Neural cell (in vitro differentiated cells): ENCODE measurements at regions not wholly inside any gene's neighbourhood (a gene's known extent, or its start where the extent isn't known, plus 50 kb on each side); places are given as distances from the start of the nearest gene placed in this dataset.

Source experiments
- H2AFZ ChIP-seq: fragments of 200-600, 300-800 bp; sonication (generic), shearing (Covaris generic); 2 replicates; pipeline ENCODE4 v1.6.0; 2014; ENCODE audit warnings: low read depth, mild to moderate bottlenecking, antibody characterized with exemption, low read length, moderate library complexity
- H3F3A ChIP-seq: fragments of 200-600 bp; shearing (Covaris generic); 2 replicates; pipeline ENCODE4 v1.6.1; 2016; ENCODE audit warnings: mild to moderate bottlenecking, moderate library complexity, mixed read lengths, antibody characterized with exemption, low read length; ENCODE audit not compliant: insufficient read depth, poor library complexity, severe bottlenecking
- H3K27ac ChIP-seq: fragments of 200-600, 300-800 bp; sonication (generic), shearing (Covaris generic); 2 replicates; pipeline ENCODE4 v1.5.1; 2014; ENCODE audit warnings: mild to moderate bottlenecking, low read length, moderate library complexity
- H3K27me3 ChIP-seq: fragments of 300-800, 200-600 bp; sonication (generic), shearing (Covaris generic); 2 replicates; pipeline ENCODE4 v1.6.0; 2014; ENCODE audit warnings: mild to moderate bottlenecking, low read depth, low read length, moderate library complexity; ENCODE audit not compliant: insufficient read depth
- H3K36me3 ChIP-seq: fragments of 300-800, 200-600 bp; sonication (generic), shearing (Covaris generic); 2 replicates; pipeline ENCODE4 v1.5.1; 2014; ENCODE audit warnings: mild to moderate bottlenecking, antibody characterized with exemption, low read length, moderate library complexity; ENCODE audit not compliant: insufficient read depth
- H3K4me2 ChIP-seq: fragments of 300-800, 200-600 bp; sonication (generic), shearing (Covaris generic); 2 replicates; pipeline ENCODE4 v1.6.0; 2014; ENCODE audit warnings: mild to moderate bottlenecking, low read length
- H3K4me3 ChIP-seq: fragments of 300-800, 200-600 bp; sonication (generic), shearing (Covaris generic); 2 replicates; pipeline ENCODE4 v1.5.1; 2014; ENCODE audit warnings: mild to moderate bottlenecking, low read length, moderate library complexity
- H3K79me2 ChIP-seq: fragments of 200-600 bp; shearing (Covaris generic); replicated peaks from 2 replicates; pipeline ENCODE4 v1.6.0; 2014; ENCODE audit warnings: mild to moderate bottlenecking, low read length, moderate library complexity; ENCODE audit not compliant: insufficient read depth
- H3K9ac ChIP-seq: fragments of 300-800, 200-600 bp; sonication (generic), shearing (Covaris generic); 2 replicates; pipeline ENCODE4 v1.6.1; 2016; ENCODE audit warnings: mild to moderate bottlenecking, low read length, mixed read lengths
- H3K9me2 ChIP-seq: fragments of 200-600 bp; shearing (Covaris generic); 2 replicates; pipeline ENCODE4 v1.6.1; 2016; ENCODE audit warnings: mild to moderate bottlenecking, low read length, mixed read lengths; ENCODE audit not compliant: insufficient read depth
- H3K9me3 ChIP-seq: fragments of 200-600, 300-800 bp; sonication (generic), shearing (Covaris generic); 2 replicates; pipeline ENCODE4 v1.6.1; 2016; ENCODE audit warnings: mild to moderate bottlenecking, mixed run types, low read length, moderate library complexity, mixed read lengths
- H4K20me1 ChIP-seq: fragments of 200-600 bp; shearing (Covaris generic); 2 replicates; pipeline ENCODE4 v1.6.1; 2016; ENCODE audit warnings: mild to moderate bottlenecking, mixed run types; ENCODE audit not compliant: insufficient read depth
- EP300 ChIP-seq: fragments of 450-650 bp; conservative IDR thresholded peaks from 2 replicates; pipeline ENCODE4 v1.6.1; 2014; ENCODE audit warnings: antibody characterized with exemption, mild to moderate bottlenecking, moderate library complexity; ENCODE audit not compliant: poor library complexity, severe bottlenecking
- EZH2 ChIP-seq: fragments of 200-600, 300-800 bp; shearing (Covaris generic), sonication (generic); IDR thresholded peaks from 2 replicates; pipeline ENCODE4 v1.6.1; 2014; ENCODE audit warnings: antibody characterized with exemption, low read length, borderline replicate concordance, mild to moderate bottlenecking; ENCODE audit not compliant: insufficient read depth, poor library complexity, severe bottlenecking
- MXI1 ChIP-seq: fragments of 450-650 bp; conservative IDR thresholded peaks from 2 replicates; pipeline ENCODE4 v1.6.1; 2014; ENCODE audit warnings: antibody characterized with exemption, mild to moderate bottlenecking; ENCODE audit not compliant: poor library complexity, severe bottlenecking
- POLR2AphosphoS5 ChIP-seq: IDR thresholded peaks from 2 replicates; pipeline ENCODE4 v1.6.1; 2012
- RAD21 ChIP-seq: fragments of 450-650 bp; conservative IDR thresholded peaks from 2 replicates; pipeline ENCODE4 v1.6.1; 2014; ENCODE audit warnings: antibody characterized with exemption, mild to moderate bottlenecking, moderate library complexity
- SMC3 ChIP-seq: fragments of 450-650 bp; conservative IDR thresholded peaks from 2 replicates; pipeline ENCODE4 v1.6.1; 2014; ENCODE audit warnings: antibody characterized with exemption, mild to moderate bottlenecking, moderate library complexity; ENCODE audit not compliant: poor library complexity
- TAF1 ChIP-seq: IDR thresholded peaks from 2 replicates; pipeline ENCODE4 v1.6.1; 2012; ENCODE audit warnings: low read depth
- TF ChIP-seq, protein P1 (sequence below): fragments of 450-650 bp; IDR thresholded peaks from 2 replicates; pipeline ENCODE4 v1.5.1; 2014; ENCODE audit warnings: antibody characterized with exemption, mild to moderate bottlenecking, moderate library complexity; ENCODE audit not compliant: poor library complexity, severe bottlenecking
- TF ChIP-seq, protein P2 (sequence below): IDR thresholded peaks from 2 replicates; pipeline ENCODE4 v1.6.1; 2012; ENCODE audit warnings: borderline replicate concordance

DNA sequence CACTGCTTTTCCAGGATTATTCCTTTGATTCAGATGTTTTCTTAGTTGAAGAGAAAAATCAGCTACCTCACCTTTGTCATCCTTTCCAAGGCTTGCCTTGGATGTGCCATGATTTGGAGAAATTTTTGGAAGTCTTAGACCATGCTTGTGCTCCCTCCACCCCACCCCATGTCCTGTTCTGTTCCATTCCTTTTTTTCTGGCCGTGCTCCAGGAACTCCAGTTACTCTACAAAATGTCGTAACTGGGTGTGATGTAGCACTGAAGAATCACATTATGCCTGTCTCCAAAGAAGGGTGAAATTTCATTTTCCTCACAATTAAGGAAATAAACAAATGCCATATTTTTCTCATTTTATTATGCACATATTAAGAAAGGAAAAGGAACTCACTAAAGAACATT is 217.8 kb upstream of the ZRANB2 start:
- no peaks in the 10 kb centered on the region for H4K20me1 ChIP-seq
- no peak overlapping the region for H3K4me3 ChIP-seq
- TF ChIP-seq SMC3, result no peak
- TF ChIP-seq MXI1, result no peak
- TF ChIP-seq, protein P1, sequence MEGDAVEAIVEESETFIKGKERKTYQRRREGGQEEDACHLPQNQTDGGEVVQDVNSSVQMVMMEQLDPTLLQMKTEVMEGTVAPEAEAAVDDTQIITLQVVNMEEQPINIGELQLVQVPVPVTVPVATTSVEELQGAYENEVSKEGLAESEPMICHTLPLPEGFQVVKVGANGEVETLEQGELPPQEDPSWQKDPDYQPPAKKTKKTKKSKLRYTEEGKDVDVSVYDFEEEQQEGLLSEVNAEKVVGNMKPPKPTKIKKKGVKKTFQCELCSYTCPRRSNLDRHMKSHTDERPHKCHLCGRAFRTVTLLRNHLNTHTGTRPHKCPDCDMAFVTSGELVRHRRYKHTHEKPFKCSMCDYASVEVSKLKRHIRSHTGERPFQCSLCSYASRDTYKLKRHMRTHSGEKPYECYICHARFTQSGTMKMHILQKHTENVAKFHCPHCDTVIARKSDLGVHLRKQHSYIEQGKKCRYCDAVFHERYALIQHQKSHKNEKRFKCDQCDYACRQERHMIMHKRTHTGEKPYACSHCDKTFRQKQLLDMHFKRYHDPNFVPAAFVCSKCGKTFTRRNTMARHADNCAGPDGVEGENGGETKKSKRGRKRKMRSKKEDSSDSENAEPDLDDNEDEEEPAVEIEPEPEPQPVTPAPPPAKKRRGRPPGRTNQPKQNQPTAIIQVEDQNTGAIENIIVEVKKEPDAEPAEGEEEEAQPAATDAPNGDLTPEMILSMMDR, result no peak
- TF ChIP-seq RAD21, result no peak
- TF ChIP-seq POLR2AphosphoS5, result no peak
- TF ChIP-seq EP300, result no peak

DNA sequence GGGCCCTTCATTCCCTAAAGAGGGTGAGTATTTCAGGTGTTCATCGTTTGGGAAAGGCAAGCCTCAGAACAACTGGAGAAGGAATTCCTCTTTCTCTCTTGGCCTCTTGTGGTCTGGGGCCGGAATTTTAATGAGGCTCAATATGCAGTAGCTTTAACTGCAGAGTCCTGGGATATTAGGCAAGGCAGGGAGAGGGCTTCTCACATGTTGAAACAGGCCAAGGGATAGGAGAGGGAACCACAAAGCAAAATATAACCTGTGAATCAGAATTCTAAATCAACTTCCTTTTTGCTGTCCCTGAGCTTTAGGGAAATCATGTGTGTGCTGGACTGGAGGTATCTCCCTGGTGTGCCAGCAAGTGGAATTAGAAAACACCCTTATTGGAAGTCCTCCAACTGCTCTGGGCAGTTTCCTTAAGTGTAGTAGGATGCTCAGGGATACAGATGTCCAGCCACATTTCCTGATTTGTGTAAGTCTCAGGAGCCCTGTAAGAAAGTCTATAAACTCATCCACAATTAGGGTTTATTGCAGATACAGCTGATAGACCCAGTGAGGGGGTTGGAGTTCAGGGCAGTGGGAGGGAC is 215.8 kb upstream of the ZRANB2 start:
- Histone ChIP-seq H3K36me3 (no peaks in the 10 kb centered on the region), H3K9ac (no peak overlapping the region), H3K79me2 (no peaks in the 10 kb centered on the region), H2AFZ (no peak overlapping the region), H3K27ac (no peak overlapping the region), H3F3A (no peaks in the 10 kb centered on the region), H3K9me2 (no peaks in the 10 kb centered on the region), H3K9me3 (no peaks in the 10 kb centered on the region), H3K27me3 (no peaks in the 10 kb centered on the region), H3K4me2 (no peak overlapping the region), H4K20me1 (no peaks in the 10 kb centered on the region), H3K4me3 (no peak overlapping the region)
- TF ChIP-seq TAF1 (no peak), RAD21 (no peak), EZH2 (no peak), MXI1 (no peak), EP300 (no peak), POLR2AphosphoS5 (no peak), SMC3 (no peak)
- TF ChIP-seq, protein P1, result no peak
- TF ChIP-seq, protein P2, sequence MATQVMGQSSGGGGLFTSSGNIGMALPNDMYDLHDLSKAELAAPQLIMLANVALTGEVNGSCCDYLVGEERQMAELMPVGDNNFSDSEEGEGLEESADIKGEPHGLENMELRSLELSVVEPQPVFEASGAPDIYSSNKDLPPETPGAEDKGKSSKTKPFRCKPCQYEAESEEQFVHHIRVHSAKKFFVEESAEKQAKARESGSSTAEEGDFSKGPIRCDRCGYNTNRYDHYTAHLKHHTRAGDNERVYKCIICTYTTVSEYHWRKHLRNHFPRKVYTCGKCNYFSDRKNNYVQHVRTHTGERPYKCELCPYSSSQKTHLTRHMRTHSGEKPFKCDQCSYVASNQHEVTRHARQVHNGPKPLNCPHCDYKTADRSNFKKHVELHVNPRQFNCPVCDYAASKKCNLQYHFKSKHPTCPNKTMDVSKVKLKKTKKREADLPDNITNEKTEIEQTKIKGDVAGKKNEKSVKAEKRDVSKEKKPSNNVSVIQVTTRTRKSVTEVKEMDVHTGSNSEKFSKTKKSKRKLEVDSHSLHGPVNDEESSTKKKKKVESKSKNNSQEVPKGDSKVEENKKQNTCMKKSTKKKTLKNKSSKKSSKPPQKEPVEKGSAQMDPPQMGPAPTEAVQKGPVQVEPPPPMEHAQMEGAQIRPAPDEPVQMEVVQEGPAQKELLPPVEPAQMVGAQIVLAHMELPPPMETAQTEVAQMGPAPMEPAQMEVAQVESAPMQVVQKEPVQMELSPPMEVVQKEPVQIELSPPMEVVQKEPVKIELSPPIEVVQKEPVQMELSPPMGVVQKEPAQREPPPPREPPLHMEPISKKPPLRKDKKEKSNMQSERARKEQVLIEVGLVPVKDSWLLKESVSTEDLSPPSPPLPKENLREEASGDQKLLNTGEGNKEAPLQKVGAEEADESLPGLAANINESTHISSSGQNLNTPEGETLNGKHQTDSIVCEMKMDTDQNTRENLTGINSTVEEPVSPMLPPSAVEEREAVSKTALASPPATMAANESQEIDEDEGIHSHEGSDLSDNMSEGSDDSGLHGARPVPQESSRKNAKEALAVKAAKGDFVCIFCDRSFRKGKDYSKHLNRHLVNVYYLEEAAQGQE, result no peak

More for the DNA sequence above, 217.8 kb upstream of the ZRANB2 start:
- Histone ChIP-seq H3K9me3 (no peaks in the 10 kb centered on the region), H2AFZ (no peak overlapping the region), H3K9ac (no peak overlapping the region), H3K27ac (no peak overlapping the region), H3K27me3 (no peaks in the 10 kb centered on the region), H3K9me2 (no peaks in the 10 kb centered on the region), H3F3A (no peaks in the 10 kb centered on the region), H3K36me3 (no peaks in the 10 kb centered on the region), H3K4me2 (no peak overlapping the region), H3K79me2 (no peaks in the 10 kb centered on the region)
